HepG2 (cell line): ENCODE measurements at regions not wholly inside any gene's neighbourhood (a gene's known extent, or its start where the extent isn't known, plus 50 kb on each side); places are given as distances from the start of the nearest gene placed in this dataset.

Source experiments
- ATAC-seq: fragments of 200-7000 bp; cut with Tn5 transposase; 3 replicates; pipeline ENCODE4 v1.9.1; 2020; ENCODE audit warnings: mild to moderate bottlenecking, moderate library complexity
- BruUV-seq: library from RNA; stranded (reverse); fragments of 400-500 nt; replicated peaks from 2 replicates; lab custom pipeline; 2021; lab: Mats Ljungman, UMichigan
- CTCF ChIA-PET: fragments of 300-600 bp; formaldehyde crosslinking; extraction: SDS; loops from one replicate; lab custom pipeline; 2021; ENCODE audit warnings: low total read pairs, inconsistent platforms, low intra/inter-chr PET ratio; lab: Yijun Ruan, JAX
- POLR2A ChIA-PET: fragments of 350-600 bp; sonication (Branson Sonifier 250); formaldehyde crosslinking; loops from one replicate; lab custom pipeline; 2020; ENCODE audit warnings: antibody characterized with exemption, inconsistent platforms; lab: Yijun Ruan, JAX
- DNase-seq: peaks from one replicate; pipeline ENCODE4 v3.0.0-alpha.2; 2015; ENCODE audit warnings: low spot score
- FAIRE-seq: peaks from 3 replicates; lab custom pipeline; 2011; peaks lifted over from hg19 to GRCh38; lab: Jason Lieb, UNC
- H2AFZ ChIP-seq: one replicate; pipeline ENCODE4 v1.6.1; 2011; ENCODE audit warnings: low read length, inconsistent platforms
- H3K27ac ChIP-seq: fragments of 300-600 bp; 3 replicates; pipeline ENCODE4 v1.8.0; 2011; ENCODE audit warnings: mixed run types, mild to moderate bottlenecking, mixed read lengths, low read length, inconsistent platforms; ENCODE audit not compliant: insufficient read depth; ENCODE audit errors: extremely low read length
- H3K27me3 ChIP-seq, 2 experiments: fragments of 200-600 bp in 1 of 2; 2 replicates in 1 of 2; 3 replicates in 1 of 2; pipeline versions ENCODE4 v1.6.0 to v1.8.0; 2011; ENCODE audit warnings: low read length in 2 of 2, mild to moderate bottlenecking in 2 of 2, moderate library complexity in 2 of 2, inconsistent platforms in 1 of 2; ENCODE audit not compliant: insufficient read depth in 2 of 2, control insufficient read depth in 1 of 2
- H3K36me3 ChIP-seq, 2 experiments: fragments of 200-600 bp in 1 of 2; replicated peaks in 1 of 2; 2 replicates in 1 of 2; 3 replicates in 1 of 2; pipeline versions ENCODE4 v1.5.1 to v1.8.0; 2011; ENCODE audit warnings: low read length in 2 of 2, inconsistent platforms in 1 of 2; ENCODE audit not compliant: insufficient read depth in 2 of 2, control insufficient read depth in 1 of 2
- H3K4me1 ChIP-seq: 2 replicates; pipeline ENCODE4 v1.5.1; 2012; ENCODE audit warnings: low read length, inconsistent platforms; ENCODE audit not compliant: insufficient read depth
- H3K4me2 ChIP-seq: 2 replicates; pipeline ENCODE4 v1.6.0; 2011; ENCODE audit warnings: low read depth, low read length, inconsistent platforms
- H3K4me3 ChIP-seq, 3 experiments: fragments of 200-600 bp in 1 of 3; sonication (generic), shearing (Covaris generic) in 1 of 3; replicated peaks in 1 of 3; 2 replicates each; pipeline ENCODE4 v1.5.1; 2011 to 2016; ENCODE audit warnings: low read length in 3 of 3, inconsistent platforms in 2 of 3, low read depth in 2 of 3, mild to moderate bottlenecking in 2 of 3, control low read depth in 1 of 3, mixed read lengths in 1 of 3; ENCODE audit not compliant: insufficient read depth in 1 of 3
- H3K79me2 ChIP-seq: one replicate; pipeline ENCODE4 v1.6.1; 2011; ENCODE audit warnings: low read length, inconsistent platforms; ENCODE audit not compliant: insufficient read depth
- H3K9ac ChIP-seq: 2 replicates; pipeline ENCODE4 v1.6.0; 2011; ENCODE audit warnings: mild to moderate bottlenecking, low read depth, low read length, inconsistent platforms; ENCODE audit not compliant: insufficient read depth
- H3K9me3 ChIP-seq: 2 replicates; pipeline ENCODE4 v1.5.1; 2012; ENCODE audit warnings: mild to moderate bottlenecking, low read length
- H4K20me1 ChIP-seq: 2 replicates; pipeline ENCODE4 v1.6.0; 2011; ENCODE audit warnings: inconsistent platforms, mild to moderate bottlenecking, low read length, moderate library complexity; ENCODE audit not compliant: insufficient read depth
- CC2D1A ChIP-seq: sonication (generic); formaldehyde crosslinking; IDR thresholded peaks from 2 replicates; pipeline ENCODE4 v1.8.1; 2023; ENCODE audit warnings: mild to moderate bottlenecking, missing genetic modification reagents
- EZH2 ChIP-seq: conservative IDR thresholded peaks from 2 replicates; pipeline ENCODE4 v1.6.1; 2012; ENCODE audit warnings: mild to moderate bottlenecking, low read depth, low read length, moderate library complexity
- HNF4G ChIP-seq, 2 experiments: sonication (generic) in 1 of 2; formaldehyde crosslinking in 1 of 2; IDR thresholded peaks; 2 replicates each; pipeline versions ENCODE4 v1.4.0 to v1.6.1; 2011 to 2020; ENCODE audit warnings: borderline replicate concordance in 2 of 2, low read depth in 2 of 2, mild to moderate bottlenecking in 2 of 2, low read length in 1 of 2, missing genetic modification reagents in 1 of 2, moderate library complexity in 1 of 2
- MAFK ChIP-seq, 2 experiments: IDR thresholded peaks in 1 of 2; conservative IDR thresholded peaks in 1 of 2; 2 replicates each; pipeline ENCODE4 v1.6.1; 2011; ENCODE audit warnings: improper control_type of control experiment in 2 of 2, low read length in 2 of 2
- NFE2L2 ChIP-seq: fragments of 150-350 bp; IDR thresholded peaks from 2 replicates; pipeline ENCODE4 v1.6.1; 2014; ENCODE audit warnings: low read length
- YEATS4 ChIP-seq: sonication (generic); formaldehyde crosslinking; IDR thresholded peaks from 2 replicates; pipeline ENCODE4 v1.4.0; 2020; ENCODE audit warnings: missing genetic modification reagents, borderline replicate concordance
- WGBS: methylation state at CpG from one replicate; pipeline ENCODE4 v1.1.6; 2017; ENCODE audit warnings: low lambda C conversion rate; 5-methylcytosine and 5-hydroxymethylcytosine counted together
- in situ Hi-C: cut with HindIII; loops from 2 replicates; pipeline ENCODE4 v1.10.0; 2017; ENCODE audit warnings: low pct_unique_long_range_greater_than_20kb; ENCODE audit not compliant: extremely low pct_ligation_motif_present
- intact Hi-C: fragments of 100-400 bp; cut with micrococcal nuclease; formaldehyde crosslinking; loops from one replicate; pipeline ENCODE4 v1.10.0; 2022; ENCODE audit not compliant: unreplicated experiment
- TF ChIP-seq, protein P1 (sequence below): sonication (generic); formaldehyde crosslinking; IDR thresholded peaks from 2 replicates; pipeline ENCODE4 v1.5.1; 2020; ENCODE audit warnings: mild to moderate bottlenecking, missing genetic modification reagents, moderate library complexity
- TF ChIP-seq, protein P2 (sequence below): sonication (generic); formaldehyde crosslinking; IDR thresholded peaks from 2 replicates; pipeline ENCODE4 v1.4.0; 2020; ENCODE audit warnings: mild to moderate bottlenecking, missing genetic modification reagents

DNA sequence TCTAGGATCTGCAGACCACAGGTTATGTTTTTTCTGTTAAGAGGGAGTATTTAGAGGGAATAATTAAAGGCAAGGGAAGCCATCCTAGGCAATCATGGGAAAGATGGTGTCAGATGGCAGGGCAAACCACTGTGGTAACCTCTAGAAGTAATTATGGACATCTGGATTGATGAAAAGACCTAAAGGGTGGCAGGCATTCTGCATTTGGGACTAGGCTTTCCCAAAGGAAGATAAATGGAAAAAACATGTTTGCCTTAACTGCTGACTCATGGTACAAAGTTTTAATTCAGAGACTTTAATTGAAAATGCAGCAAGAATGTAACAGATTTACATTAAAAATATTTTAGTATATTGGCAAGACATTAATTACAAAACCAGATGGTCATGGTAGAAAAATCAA, 88.1 kb downstream of the TMEM30B start:
- POLR2A ChIA-PET = no interaction called here
- H3K9ac ChIP-seq = no peak overlapping the region
- H3K27me3 ChIP-seq = no peaks in the 10 kb centered on the region; a peak in 1 of 5 replicates
- BruUV-seq = no TSS peak
- DNase-seq (no peak), ATAC-seq (no peak), FAIRE-seq (no peak)
- in situ Hi-C loops (loop anchor here (10.0 to 25.0 kb wide), 2 partner anchors 156 to 568 kb away; no protein-coding TSS in a partner anchor), intact Hi-C loops (no loop called here)
- H3K79me2 ChIP-seq = no peaks in the 10 kb centered on the region
- no peak overlapping the region for H3K4me3 ChIP-seq
- no peak overlapping the region for H3K27ac ChIP-seq
- CTCF ChIA-PET = no interaction called here
- H4K20me1 ChIP-seq = no peaks in the 10 kb centered on the region
- no peak overlapping the region for H2AFZ ChIP-seq
- no peak overlapping the region for H3K4me2 ChIP-seq
- H3K4me1 ChIP-seq = peaks cover 22% of the 10 kb centered on the region
- TF ChIP-seq, protein P1, sequence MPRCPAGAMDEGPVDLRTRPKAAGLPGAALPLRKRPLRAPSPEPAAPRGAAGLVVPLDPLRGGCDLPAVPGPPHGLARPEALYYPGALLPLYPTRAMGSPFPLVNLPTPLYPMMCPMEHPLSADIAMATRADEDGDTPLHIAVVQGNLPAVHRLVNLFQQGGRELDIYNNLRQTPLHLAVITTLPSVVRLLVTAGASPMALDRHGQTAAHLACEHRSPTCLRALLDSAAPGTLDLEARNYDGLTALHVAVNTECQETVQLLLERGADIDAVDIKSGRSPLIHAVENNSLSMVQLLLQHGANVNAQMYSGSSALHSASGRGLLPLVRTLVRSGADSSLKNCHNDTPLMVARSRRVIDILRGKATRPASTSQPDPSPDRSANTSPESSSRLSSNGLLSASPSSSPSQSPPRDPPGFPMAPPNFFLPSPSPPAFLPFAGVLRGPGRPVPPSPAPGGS (CRISPR knock-in tag) = no peak
- TF ChIP-seq CC2D1A = no peak
- TF ChIP-seq HNF4G (IDR thresholded peaks at IDR 0.05; ENCODE audit: borderline replicate concordance, low read depth, low read length) = no peak
- no peak for TF ChIP-seq HNF4G (CRISPR knock-in tag; IDR thresholded peaks at IDR 0.05; ENCODE audit: borderline replicate concordance, low read depth)
- peak; percentile 53 for TF ChIP-seq NFE2L2
- peak; percentile 22 to 38; a peak in 1 of 4 replicates for TF ChIP-seq MAFK (conservative IDR thresholded peaks at IDR 0.05 in 1 of 2, IDR thresholded peaks at IDR 0.05 in 1 of 2; ENCODE audit: low read length in 2 of 2)
- no peak for TF ChIP-seq YEATS4 (CRISPR knock-in tag)
- H3K9me3 ChIP-seq = no peaks in the 10 kb centered on the region
- H3K36me3 ChIP-seq = no peaks in the 10 kb centered on the region

DNA sequence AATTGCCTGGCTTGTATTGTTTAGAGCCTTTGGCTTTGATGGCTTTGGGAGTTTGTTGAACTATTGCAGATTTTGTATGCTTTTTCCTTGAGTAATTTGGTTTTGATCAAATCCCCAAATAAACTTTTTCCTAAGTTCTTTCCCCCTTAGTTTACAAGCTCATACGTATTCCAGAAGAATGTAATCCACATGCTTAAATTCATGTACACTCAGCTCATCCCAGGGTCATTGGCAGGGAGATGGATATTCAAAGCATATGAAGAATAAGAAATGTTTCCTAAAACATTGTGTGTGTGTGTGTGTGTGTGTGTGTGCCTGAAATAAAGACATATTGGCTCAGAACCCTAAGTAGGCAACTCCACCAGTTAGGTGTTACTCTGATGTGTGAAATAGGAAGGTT, 89.4 kb downstream of the TMEM30B start:
- H3K4me2 ChIP-seq = no peak overlapping the region
- peaks cover 0 to 4% of the 10 kb centered on the region in 2 experiments; a peak in 2 of 5 replicates for H3K27me3 ChIP-seq
- no peaks in the 10 kb centered on the region for H3K9me3 ChIP-seq
- in situ Hi-C loops = loop anchor here (10.0 to 25.0 kb wide), 2 partner anchors 154 to 567 kb away; no protein-coding TSS in a partner anchor
- ChIA-PET POLR2A (no interaction called here), CTCF (no interaction called here)
- WGBS = 8% methylated on average over 1 of the region's 1 CpG
- no peaks in the 10 kb centered on the region for H4K20me1 ChIP-seq
- no peak for FAIRE-seq
- BruUV-seq = no TSS peak
- intact Hi-C loops = no loop called here
- no peak overlapping the region for H3K9ac ChIP-seq
- DNase-seq = no peak
- no peak for ATAC-seq
- H2AFZ ChIP-seq = no peak overlapping the region
- no peak overlapping the region for H3K27ac ChIP-seq
- no peaks in the 10 kb centered on the region for H3K36me3 ChIP-seq
- no peak overlapping the region for H3K4me3 ChIP-seq
- H3K79me2 ChIP-seq = no peaks in the 10 kb centered on the region
- H3K4me1 ChIP-seq = peaks cover 31% of the 10 kb centered on the region
- TF ChIP-seq EZH2 = no peak
- TF ChIP-seq, protein P2, sequence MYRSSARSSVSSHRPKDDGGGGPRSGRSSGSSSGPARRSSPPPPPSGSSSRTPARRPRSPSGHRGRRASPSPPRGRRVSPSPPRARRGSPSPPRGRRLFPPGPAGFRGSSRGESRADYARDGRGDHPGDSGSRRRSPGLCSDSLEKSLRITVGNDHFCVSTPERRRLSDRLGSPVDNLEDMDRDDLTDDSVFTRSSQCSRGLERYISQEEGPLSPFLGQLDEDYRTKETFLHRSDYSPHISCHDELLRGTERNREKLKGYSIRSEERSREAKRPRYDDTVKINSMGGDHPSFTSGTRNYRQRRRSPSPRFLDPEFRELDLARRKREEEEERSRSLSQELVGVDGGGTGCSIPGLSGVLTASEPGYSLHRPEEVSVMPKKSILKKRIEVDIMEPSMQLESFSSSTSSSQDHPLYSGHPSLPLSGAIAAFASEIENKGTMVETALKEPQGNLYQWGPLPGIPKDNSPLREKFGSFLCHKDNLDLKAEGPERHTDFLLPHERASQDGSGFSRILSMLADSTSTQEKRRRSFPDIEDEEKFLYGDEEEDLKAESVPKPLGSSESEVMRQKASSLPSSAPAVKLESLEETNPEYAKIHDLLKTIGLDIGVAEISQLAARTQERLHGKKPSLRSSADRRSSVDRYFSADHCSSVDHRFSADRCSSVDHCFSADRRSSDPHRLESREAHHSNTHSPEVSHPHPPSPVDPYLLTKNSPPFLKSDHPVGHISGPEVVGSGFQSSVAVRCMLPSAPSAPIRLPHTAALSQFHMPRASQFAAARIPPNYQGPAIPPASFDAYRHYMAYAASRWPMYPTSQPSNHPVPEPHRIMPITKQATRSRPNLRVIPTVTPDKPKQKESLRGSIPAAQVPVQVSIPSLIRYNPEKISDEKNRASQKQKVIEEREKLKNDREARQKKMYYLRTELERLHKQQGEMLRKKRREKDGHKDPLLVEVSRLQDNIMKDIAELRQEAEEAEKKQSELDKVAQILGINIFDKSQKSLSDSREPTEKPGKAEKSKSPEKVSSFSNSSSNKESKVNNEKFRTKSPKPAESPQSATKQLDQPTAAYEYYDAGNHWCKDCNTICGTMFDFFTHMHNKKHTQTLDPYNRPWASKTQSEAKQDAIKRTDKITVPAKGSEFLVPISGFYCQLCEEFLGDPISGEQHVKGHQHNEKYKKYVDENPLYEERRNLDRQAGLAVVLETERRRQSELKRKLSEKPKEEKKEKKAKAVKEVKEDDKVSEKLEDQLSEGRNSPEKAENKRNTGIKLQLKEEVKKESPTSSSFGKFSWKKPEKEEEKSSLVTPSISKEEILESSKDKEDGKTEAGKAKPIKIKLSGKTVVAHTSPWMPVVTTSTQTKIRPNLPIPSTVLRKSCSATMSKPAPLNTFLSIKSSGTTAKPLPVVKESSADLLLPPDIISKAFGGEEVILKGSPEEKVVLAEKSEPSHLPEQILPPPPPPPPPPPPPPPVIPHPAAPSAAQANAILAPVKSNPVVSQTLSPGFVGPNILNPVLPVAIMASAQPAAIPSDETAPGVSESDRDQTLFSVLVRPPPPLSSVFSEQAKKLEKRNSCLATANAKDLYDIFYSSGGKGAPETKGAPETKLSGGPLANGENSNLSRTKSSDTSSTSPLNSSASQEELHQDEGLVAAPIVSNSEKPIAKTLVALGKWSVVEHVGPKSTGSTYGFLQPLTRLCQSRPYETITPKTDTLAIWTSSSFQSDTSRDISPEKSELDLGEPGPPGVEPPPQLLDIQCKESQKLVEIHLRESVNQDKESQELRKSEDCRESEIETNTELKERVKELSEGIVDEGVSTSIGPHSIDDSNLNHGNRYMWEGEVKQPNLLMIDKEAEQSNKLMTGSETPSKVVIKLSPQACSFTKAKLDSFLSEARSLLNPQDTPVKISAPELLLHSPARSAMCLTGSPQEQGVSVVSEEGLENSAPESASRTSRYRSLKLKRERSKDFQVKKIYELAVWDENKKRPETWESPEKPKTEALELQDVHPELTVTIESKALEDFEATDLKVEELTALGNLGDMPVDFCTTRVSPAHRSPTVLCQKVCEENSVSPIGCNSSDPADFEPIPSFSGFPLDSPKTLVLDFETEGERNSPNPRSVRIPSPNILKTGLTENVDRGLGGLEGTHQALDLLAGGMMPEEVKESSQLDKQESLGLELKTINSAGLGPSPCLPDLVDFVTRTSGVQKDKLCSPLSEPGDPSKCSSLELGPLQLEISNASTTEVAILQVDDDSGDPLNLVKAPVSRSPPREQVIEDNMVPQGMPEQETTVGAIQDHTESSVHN (CRISPR knock-in tag) = no peak
